ENCODE measurements at regions not wholly inside any gene's neighbourhood (a gene's known extent, or its start where the extent isn't known, plus 50 kb on each side); places are given as distances from the start of the nearest gene placed in this dataset.
"Not testable (repeated sequence)": the region's sequence is repeated elsewhere in the genome, so short reads cannot be mapped to it uniquely, and the experiment has no call there.

DNA sequence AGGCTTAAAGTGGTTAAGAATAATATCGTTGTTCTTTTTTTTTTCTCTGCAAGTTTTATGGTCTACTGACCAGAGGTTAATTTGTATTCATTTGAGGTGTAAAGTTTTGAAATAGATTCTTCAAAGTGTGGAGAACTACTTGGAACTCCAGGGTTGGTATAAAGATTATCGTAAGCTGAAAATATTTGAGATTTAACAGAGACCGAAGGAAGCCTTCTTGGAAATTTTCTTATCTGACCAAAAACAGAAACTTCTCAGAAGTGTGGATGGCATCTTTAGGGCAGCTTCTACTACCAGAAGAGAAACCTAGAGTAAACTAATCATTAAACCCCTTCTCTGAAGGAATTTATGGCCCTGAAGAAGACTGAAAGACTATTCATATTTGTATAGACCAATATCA, 206.8 kb upstream of the MON1B start:
- no peak for DNase-seq (ENCODE audit: low spot score)

DNA sequence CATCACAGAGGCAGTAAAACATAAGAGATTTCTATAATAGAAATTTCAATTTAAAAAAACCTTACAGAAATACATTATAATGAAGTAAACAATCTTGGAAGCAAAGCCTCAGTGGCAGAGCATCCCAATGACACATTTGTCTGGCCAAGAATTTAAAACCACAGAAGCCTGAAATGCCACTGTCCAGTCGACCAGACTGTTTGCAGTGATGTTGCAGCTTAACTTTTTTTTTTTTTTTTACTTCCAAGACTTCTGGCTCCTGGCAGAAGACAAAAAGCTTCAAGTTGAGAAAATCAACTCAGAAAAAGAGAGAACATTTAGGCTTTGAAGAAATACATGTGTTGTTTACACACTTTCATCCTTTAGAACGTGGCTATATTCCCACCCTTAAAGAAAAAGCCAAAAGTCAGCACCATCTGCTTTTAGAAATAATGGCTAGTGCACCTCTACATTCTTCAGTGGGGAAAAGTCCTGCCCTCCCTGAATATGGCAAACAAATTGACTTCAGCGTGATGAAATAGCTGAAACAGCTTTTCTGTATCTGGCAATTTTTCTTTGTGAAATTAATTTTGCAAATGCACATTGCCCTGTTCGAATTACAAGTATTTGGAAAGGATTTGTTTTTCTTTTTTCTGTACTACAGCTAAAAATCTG, 205.5 kb upstream of the MON1B start:
- no peak for DNase-seq (ENCODE audit: low spot score)

DNA sequence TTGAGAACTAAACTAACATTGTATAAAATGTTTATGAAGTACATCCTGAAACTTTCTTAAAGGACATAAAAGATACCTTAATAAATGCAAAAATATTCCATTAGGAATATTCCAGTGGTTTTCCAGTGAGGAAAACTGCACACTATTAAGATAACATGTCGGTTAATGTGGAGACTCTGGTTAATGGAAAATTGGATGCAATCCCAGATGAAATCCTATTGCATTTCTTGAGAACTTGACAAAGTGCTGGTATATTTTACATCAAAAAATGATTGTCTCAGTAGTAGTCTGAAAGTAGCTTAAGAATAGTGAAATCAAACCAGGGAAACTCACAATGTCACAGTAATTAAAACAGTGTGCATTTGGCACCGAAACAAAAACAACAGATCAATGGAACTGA, 202.5 kb upstream of the MON1B start:
- no peak for DNase-seq (ENCODE audit: low spot score)

DNA sequence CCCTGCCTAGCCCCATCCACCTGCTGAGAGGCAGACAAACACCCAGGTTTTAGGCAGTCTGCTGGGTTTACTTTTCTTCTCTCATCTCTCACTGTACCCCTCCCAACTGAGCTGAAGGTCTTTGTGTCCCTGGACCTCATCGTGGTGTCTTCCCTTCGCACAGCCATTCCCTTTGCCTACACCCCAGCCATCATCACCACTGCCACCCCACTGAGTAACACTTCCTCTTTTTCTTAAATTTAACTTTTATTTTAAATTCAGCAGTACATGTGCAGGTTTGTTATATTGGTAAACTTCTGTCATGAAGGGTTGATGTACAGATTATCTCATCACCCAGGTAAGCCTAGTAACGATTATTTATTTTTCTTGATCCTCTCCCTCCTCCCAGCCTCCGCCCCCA, 188.3 kb upstream of the MON1B start:
- DNase-seq (ENCODE audit: low spot score), result no peak

DNA sequence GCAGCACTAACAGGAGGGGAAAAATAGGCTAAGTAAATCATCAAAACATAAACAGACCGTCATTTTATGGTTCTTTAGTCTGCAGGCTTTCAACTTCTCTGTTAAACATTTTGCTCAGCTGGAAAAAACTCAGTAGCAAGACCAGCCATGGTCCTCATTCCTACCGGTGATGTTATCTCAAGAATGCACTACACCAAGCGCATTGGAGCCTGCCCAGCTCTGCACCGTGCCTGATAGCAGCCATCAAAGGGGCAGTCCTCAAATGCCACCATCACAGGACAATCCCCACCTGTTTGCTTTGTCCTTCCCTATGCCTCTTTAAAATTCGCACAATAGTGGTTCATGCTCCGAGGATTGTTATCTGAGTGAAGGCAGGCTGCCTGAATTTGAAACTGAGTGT, 181.5 kb upstream of the MON1B start:
- DNase-seq (ENCODE audit: low spot score), result no peak

DNA sequence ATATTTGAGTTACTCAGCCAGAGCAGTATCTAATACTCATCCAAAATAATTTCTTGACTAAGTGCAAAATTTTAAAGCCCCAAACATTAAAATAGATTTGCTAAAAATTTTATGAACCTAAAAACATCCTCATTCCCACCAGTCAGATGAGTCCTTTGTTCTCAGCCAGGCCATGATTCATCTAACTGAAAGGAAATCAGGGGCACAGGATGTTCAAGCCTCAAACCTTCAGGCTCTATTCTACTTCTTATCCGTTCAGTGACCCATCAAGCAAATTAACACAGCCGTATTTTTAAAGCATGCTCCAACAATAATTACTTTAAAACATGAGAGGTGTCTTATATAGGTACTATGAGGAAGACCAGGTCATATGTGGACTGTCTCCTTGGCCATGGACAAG, 176.5 kb upstream of the MON1B start:
- peak; percentile 53 for DNase-seq (ENCODE audit: low spot score)

DNA sequence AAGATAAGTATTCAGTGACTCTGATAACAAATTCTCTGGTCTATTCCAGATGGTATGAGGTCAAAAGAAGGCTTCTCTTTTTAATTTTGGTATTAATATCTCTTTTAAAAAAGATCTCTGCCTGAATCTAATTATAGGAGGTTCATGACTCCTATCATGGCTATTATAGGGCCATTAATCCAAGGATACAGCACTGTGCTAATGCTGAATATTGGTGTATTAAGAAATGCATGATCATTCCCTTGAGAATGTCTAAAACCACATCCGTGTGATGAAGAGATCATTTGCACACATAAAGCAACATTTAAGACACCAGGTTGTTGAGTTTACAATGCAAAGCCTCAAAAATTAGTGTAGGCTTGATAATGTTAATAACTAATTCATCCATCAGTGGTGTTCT, 160.4 kb upstream of the MON1B start:
- DNase-seq (ENCODE audit: low spot score), result no peak

DNA sequence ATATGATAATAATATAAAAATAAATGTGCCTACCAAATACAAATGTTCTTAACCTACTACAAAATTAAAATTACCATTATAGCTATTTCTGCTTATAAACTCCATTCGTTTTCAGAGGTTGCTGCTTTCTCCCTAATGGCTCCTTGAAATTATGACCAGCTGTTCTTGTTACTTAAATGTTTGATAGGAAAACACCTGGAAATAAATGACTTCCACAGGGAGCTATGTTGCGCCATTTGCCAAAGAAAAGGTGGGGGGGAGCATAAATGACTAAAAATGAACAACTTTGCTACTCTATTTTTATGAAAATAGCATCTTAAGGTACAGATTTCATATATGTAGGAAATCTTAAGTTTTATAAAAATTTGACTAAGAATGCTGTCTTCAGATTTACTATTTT, 157.5 kb upstream of the MON1B start:
- DNase-seq (ENCODE audit: low spot score), result no peak

DNA sequence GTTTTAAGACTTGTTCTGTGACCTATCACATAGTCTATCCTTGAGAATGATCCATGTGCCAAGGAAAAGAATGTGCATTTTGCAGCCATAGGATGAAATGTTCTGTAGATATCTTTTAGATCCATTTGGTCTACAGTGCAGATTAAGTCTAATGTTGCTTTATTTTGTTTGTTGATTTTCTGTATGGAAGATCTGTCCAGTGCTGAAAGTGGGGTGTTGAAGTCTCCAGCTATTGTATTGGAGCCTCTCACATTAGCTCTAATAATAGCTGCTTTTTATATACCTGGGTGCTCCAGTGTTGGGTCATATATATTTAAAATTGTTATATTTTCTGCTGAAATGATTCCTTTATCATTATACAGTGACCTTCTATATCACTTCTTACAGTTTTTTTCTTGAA, 155.6 kb upstream of the MON1B start:
- no peak for DNase-seq (ENCODE audit: low spot score)

DNA sequence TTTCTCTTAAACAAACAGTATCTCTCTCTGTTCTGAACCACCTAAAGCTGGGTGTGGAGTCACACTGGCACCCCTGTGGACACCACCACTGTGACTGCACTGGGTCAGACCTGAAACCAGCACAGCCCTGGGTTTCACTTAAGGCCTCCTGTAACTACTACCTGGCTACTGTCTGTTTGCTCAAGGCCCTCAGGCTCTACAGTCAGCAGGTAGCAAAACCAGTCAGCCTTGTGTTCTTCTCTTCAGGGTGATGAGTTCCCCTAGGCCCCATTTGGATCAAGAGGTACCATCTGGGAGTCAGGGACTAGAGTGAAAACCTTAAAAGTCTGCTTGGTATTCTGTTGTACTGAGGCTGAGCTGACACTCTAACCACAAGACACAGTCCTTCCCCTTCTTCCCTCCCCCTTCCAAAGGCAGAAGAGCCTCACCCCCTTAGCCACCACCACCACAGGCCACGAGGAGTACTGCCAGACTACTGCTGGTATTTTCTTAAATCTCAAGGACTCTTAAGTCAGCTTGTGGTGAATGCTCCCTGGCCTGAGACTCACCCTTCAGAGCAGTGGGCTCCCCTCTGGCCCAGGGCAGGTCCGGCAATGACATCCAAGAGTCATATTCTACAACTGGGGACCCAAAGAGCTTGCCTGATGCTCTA, 153.2 kb upstream of the MON1B start:
- no peak for DNase-seq (ENCODE audit: low spot score)

DNA sequence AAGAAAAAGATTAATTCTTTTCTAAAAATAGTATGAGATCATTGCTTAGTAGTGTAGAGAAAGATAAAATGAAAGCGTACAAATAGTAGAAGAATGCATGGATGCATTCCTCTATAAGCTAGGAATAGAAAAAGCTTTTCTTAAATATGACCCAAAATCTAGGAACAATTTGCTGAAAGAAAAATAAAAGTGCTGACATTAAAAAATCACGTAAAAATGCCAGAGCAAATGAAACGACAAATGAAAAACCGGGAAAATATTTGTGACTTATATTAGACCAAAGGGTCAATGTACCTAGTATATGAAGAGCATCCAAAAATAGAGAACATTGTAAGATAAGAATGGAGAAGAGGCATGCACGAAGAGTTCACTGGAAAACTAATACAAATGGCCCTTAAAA, 149.5 kb upstream of the MON1B start:
- DNase-seq (ENCODE audit: low spot score), result no peak

DNA sequence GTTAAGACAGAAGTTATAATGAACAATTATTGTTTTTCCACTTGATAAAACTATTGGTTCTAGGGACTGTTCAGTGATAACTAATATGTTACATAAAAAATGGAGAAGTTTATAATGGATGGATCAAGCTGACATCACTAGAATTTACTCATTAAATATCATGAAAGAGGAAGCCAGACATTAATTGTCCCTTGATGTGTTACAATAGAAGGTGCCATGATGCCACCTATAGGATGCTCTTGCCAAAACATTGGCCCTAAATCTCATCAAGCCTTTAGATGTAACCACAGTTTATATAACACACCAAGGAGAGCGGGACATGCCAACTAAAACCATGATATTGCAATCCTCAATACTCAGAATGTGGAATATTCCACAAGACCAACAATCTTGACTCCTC, 147.9 kb upstream of the MON1B start:
- DNase-seq (ENCODE audit: low spot score), result no peak

DNA sequence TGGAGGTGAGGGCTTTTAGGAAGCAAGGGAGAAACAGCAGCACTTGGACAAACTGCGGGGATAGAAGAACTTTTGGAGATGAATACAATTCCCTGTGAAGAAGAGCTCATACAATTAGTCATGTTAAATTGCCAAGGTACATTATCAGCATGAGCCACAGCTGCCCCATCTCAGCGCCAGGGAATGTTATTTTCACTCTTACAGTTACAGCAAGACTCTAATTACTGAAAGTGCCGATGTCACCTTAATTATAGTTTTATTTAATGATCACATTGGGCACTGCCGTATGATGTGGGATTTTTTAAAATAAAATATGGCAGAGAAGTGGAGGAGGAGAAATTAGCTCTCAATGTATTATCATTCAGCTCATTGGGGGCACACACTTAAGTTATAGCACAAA, 144.8 kb upstream of the MON1B start:
- DNase-seq (ENCODE audit: low spot score), result no peak

DNA sequence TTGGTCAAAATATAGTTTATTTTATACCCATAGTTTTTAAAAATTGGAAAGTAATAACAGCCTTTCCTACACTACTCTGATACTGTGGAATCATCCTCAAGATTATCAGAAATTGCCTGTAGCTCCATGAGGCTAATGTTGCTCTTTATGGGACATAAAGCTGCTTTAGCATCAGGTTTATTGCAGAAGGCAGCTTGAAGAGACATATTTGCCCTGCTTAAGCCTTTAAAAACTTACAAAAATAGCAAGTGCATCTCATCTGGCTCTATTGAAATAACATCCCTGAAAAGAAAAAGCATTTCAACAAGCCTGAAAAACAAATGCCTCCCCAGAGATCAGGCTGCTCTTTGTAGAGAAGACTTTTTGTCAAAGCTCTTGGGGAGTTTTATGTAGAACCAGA, 142.9 kb upstream of the MON1B start:
- no peak for DNase-seq (ENCODE audit: low spot score)

DNA sequence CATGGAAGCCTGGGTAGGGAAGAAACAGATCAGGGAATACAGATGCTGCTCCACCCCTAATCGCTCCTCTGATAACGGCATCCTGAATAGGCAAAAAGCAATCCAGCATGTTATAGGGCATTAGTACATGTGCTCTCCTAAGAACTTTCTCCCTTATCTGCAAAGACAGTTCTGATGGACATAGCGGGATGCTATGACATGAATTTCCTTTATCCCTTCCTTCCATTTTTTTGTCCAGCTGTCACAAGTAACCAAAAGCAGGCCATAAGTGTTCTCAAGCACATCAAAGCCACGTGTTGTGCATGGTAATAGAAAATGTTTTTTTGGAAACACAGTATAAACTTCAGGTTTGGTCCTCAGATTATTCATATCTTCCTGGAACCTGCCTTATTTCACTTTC, 141.4 kb upstream of the MON1B start:
- DNase-seq (ENCODE audit: low spot score), result no peak

DNA sequence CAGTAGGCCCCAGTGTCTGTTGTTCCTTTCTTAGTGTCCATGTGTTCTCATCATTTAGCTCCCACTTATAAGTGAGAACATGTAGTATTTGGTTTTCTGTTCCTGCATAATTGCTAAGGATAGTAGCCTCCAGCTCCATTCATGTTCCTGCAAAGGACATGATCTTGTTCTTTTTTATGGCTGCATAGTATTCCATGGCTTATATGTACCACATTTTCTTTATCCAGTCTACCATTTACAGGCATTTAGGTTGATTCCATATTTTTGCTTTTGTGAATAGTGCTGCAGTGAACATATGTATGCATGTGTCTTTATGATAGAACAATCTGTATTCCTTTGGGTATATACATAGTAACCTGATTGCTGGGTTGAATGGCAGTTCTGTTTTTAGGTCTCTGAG, 134.4 kb upstream of the MON1B start:
- DNase-seq (ENCODE audit: low spot score), result not testable (repeated sequence)

DNA sequence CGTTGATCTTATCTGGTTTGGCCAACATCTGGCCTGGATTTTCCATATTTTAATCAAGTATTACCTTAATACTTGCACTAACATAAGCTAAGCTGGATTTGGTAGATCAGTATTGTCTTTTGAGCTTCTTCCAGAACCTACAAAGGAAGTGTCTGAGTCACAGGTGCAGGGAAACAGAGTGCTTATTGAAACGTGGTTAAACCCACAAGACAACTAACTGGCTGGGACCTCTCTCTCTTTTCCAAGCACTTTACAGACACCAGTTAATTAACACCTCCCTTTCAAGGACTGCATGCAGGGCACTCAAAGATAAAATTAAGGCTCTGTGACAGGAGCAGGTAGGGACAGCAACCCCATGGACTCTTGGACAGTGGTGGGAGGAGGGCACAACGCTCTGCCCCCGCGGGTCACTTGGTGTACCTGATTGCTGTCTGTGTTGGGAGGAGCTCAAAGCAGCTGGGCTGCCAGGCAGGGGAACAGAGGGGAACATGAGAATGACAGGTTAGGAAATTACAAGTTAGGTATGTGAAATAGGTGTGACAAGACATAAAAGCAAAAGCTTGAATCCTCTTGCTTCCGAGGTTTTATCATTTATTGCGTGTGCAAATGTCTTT, 133.7 kb upstream of the MON1B start:
- no peak for DNase-seq (ENCODE audit: low spot score)

DNA sequence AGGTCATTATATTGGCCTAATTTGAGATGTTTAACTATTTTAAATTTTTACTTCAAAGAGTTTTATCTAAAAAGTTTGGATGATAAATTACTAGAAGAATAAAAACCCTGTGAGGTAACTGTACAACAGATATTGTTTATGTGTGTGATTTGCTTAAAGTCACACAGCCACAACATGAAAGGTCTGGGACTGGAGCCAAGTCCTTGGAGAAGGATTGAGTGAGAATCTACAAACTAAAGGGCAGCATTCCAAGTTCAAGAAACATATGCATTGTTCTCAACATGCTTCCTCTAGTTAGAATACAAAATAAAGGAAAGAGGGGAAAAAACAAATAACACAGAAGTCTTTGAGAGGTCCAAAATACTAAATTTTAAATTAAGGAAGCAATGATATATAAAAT, 131.5 kb upstream of the MON1B start:
- DNase-seq (ENCODE audit: low spot score), result no peak

DNA sequence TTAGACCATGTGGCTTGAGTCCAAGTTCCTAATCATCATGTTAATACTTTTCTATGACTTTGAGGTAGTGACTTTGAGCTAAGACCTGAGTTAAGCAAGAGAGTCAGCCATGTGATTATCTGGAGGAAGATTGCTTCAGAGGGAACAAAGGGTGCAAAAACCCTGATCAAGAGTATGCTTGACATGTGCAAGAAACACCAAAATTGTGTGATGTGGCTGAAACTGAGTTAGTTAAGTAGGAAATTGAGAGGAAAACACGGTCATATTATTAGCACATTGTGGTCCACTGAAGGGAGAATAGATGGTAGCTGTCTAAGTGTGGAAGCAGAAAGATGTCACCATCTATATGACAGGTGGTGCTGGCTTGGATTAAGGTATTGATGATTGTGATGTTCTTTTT, 130.4 kb upstream of the MON1B start:
- no peak for DNase-seq (ENCODE audit: low spot score)

DNA sequence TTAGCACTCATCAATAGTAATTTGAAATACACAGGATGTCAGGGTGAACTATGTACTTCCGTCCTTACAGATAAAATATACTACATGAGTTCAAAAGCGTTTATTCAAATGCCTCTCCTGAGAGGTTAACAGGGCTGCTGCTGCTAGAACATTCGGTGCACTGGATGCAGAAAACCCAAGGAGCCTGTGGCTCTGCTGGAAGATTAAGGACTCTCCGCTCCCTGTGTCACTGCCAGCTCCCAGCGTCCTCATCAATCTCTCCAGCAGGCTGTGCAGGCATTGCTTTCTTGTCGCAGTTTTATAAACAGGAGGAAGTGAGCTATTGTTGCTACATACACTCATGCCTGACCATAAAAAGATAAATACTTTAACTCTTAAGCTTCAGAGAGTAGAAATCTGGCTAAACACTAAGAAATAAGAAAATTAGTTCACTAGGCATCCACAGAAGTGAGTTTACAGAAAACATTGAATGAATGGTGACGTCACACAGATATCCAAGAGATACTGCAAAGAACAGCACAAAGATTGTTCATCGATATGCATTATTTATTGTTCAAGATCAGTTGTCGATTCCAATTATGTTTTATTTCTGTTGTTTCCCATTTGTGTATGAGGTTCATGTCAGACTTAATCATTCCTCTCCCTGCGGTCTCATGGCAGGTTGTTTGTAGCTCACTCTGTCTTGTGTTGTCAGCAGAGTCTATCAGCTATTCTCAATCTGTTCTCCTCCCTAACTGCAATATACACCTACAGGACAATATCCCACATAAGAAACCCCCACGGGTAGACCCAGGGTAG, 127.9 kb upstream of the MON1B start:
- DNase-seq (ENCODE audit: low spot score), result peak; percentile 42

DNA sequence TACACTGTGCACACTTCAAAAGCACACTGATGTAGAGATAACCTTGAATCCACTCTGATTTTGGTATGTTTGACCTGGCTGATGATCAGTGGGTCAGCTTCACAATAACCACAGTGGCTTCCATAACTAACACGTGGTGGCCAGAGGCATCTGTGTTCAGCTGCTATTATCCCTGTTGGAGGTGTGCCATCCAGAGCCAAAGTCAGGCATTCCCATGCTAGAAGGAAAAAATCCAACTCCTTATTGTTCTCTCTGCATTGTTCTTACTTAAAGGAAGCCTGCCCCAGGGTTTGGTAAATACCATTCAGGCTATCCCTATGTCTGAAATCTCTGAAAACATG, 127.3 kb upstream of the MON1B start:
- DNase-seq (ENCODE audit: low spot score), result no peak

DNA sequence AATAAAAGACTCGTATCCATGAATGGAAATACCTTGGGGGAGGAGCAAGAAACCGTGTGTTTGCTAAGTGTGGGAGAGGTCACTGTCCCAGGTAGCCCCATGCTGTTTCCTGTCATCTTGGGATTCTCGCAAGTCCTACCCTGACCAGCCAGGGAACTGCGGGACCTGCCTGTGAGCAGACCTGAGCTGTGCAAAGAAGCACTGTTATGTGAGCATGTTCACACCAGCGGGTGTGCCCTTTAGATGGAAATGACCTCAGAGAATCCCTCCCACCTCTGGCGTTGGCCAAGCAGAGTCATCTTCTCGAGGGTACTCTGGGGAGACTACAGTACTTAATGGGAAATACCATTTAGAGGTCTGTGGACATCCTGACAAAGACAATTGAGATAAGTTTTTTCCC, 127.0 kb upstream of the MON1B start:
- DNase-seq (ENCODE audit: low spot score), result no peak

DNA sequence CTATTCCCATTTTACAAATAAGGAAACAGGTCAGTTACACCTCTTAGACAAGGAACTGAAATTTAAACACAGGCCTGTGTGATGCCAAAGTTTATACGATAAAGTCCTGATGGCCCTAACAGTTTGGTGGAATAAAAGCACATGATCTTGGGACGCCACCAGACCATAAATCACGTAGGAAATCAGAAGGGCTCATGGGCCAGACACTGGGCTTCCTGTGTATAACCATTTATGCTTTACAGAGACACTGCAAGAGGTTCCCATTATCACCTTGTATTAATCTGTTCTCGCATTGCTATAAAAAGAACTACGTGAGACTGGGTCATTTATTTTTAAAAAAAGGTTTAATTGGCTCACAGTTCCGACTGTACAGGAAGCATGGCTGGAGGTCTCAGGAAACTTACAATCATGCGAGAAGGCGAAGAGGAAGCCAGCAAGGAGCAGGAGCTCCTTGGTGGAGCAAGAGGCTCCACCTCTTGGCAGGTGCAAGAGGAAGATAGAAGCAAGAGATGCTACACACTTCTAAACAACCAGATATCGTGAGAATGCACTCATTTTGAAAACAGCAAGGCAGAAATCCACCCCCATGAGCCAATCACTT, 124.0 kb upstream of the MON1B start:
- DNase-seq (ENCODE audit: low spot score), result no peak
